OCI-M1 (cell line): ENCODE measurements at regions not wholly inside any gene's neighbourhood (a gene's known extent, or its start where the extent isn't known, plus 50 kb on each side); places are given as distances from the start of the nearest gene placed in this dataset.

Source experiments
- DNase-seq: peaks from one replicate; lab custom pipeline; 2025; lab: John Stamatoyannopoulos, UW

DNA sequence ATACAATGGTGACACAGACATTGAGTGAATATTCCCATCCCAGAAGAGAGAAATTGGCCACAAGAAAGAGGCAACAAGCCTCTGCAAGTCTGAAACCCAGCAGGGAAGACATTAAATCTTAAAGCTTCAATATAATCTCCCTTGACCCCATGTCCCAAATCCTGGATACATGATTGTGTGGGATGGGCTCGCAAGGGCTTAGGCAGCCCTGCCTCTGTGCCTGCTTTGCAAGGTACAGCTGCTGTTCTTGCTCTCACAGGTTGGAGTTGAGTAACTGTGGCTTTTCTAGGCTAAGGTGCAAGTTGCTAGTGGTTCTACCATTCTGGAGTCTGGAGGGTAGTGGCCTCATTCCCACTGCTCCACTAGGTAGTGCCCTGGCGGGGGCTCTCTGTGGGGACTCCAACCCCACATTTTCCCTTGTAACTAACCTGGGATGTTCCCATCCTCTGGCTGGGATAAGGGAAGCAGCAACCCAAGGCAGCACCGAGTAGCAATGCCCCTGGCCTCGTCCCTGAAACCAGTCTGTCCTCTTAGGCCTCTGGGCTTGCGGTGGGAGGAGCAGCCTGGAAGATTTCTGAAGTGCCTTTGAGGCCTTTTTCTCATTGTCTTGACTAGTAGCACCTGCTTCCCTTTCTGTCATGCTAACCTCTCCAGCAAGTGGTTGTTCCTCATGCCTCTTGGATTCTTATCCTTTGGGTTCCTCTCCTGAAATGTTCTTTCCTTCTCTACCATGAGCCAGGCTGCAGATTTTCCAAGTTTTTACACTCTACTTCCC is 90.0 kb downstream of the FAM174B start:
- DNase-seq, result no peak

DNA sequence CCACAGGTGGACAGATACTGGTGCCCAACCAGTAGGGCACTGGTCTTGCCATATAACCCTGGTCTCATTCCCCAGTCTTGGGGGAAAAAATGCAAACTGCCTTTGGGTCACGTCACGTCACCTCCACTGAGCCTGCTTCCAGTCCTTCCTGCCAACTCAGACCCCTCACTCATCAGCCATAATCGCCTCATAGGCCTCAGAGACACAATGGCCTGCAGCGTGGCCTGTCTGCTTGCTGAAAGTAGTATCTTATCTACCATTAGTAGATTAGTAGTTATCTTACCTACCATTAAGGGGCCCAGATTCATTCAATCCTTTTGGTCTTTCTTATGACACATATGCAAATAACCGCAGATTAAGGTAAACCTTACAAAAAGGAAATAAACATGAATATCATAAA is 93.8 kb downstream of the FAM174B start:
- no peak for DNase-seq

- no peak for DNase-seq
Observed at GRCh38 chr15:92553317-92553716, 102.3 kb downstream of the FAM174B start.

DNA sequence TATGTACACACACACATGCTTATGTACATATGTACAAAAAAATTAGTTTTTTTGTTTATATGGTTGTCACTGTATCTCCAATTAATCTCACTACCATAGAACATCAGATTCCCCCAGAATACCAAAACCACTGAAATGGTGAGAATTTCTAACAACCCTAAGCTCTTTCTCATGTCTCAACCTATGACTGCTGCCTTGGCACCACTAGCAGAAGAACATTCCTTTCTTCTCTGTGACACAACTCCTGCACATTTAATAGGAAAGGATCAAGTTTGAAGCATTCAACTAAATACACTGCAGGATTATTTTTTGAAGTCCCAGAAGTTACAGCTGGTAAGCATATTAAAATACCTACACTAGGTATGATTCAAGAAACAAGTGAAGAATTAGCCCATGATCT is 109.6 kb downstream of the FAM174B start:
- DNase-seq, result no peak

DNA sequence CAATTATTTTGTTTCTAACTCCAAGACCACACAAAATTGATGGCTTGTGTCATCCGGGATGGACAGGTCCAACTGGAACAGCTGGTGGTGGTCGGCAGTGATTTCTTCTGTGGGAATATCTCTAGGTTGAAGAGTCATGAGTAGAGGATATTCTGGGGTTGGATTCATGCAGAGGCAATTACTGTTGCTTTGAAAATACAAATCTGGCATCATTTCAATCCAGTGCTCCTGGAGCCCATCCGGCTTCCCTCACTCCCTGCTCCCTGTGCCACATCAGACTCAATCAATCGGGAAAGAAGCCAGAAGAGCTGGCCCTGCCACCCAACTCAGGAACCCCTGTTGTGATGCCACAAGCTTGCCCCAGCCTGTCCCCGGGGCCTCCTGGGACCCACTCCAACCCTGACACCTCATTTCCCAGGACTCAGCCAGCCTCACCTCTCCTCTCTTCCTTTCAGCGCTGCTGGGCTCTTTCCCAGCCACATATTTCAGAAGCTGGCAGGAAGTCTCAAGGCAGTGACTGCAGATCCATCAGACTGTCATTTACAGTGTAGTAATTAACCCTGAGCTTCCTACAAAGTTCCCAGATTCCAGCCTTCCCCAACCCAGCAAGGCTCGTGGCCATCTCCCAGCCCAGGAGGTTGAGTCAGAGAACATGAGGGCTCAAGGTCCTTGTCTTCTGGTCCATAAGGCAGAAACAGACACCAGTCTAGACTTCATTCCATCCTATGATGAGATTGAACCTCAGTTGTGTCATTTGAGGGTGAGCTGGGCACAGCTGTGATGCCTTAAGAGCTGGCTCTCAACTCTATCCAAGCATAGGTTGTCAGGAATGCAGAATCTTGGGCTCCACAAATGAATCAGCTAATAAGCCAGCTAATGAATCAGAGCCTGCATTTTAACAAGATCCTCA is 114.0 kb downstream of the FAM174B start:
- DNase-seq, result no peak

DNA sequence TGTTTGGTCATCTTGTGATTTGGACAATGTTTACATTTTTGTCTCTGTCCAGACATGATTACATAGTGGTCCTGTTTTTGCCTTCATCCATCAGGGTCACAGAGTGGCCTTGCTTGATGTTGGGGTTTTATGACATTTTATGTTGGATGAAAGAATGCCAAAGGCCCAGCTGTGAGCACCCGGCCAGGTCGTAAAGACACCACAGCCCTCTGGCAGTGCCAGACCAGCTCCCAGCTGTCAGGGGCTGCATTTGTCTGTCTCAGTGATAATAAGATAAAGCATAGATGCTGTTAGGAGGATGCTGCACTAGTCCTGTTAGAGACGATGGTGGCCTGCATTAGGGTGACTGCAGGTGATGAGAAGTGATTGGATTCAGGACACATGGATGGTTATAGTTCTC is 117.5 kb downstream of the FAM174B start:
- no peak for DNase-seq

GRCh38 chr15:92533298-92533697 is 122.3 kb downstream of the FAM174B start:
- no peak for DNase-seq

- DNase-seq, result no peak
Observed at GRCh38 chr15:92531406-92531805, 124.2 kb downstream of the FAM174B start.

- DNase-seq, result no peak
Observed at GRCh38 chr15:92528736-92529135, 126.8 kb downstream of the FAM174B start.

GRCh38 chr15:92527197-92527596 is 128.4 kb downstream of the FAM174B start:
- no peak for DNase-seq

DNA sequence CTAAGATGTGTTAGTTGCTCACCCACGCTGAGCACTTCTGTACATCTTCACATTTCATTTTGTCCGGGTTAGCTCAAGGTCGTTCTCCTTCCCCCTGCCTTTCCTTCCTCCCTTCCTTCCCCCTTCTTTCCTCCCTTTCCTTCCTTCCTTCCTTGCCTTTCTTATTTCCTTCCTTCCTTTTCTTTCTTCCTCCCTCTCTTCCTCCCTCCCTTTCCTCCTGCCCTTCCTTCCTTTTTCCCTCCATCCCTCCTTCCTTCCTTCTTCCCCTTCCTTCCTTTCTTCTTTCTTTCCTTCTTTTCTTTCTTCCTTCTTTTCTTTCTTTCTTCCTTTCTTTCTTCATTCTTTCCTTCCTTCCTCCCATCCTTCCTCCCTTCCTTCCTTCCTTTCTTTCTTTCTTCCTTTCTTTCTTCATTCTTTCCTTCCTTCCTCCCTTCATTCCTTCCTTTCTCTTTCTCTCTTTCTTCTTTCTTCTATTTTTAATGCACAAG is 129.8 kb downstream of the FAM174B start:
- no peak for DNase-seq

DNA sequence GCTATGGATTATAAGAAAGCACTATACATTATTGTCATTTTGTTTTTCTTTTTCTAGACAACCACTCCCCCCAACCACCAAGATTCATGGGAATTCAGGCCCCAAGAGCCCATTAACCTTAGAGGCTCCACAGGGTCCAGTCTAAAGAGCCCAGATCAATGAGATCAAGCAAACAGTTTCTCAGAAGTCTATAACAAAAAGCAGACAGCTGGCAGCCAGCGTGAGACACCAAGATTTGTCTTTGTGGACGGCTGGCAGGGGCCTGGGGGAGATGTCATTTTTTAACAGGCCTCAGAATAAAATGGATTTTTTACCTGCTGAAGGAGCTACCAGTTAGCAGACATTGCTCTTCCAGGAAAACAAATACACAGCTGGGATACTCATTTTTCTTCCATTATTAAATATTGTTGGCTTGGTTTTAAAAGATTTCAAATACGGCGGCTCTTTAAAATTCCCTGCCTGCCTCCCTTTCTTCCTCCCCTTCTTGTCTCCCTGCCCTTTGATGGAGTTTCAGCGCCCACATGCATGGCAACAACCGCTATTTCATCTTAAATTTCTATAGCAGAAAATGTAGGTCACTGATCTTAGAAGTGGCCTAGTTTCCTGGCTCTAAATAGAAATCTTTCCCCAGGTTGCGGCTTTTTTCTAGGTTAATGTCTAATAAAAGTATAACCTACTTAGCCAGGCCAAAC is 130.6 kb downstream of the FAM174B start:
- no peak for DNase-seq

GRCh38 chr15:92524161-92524560 is 130.5 kb downstream of the ST8SIA2 start:
- no peak for DNase-seq

DNA sequence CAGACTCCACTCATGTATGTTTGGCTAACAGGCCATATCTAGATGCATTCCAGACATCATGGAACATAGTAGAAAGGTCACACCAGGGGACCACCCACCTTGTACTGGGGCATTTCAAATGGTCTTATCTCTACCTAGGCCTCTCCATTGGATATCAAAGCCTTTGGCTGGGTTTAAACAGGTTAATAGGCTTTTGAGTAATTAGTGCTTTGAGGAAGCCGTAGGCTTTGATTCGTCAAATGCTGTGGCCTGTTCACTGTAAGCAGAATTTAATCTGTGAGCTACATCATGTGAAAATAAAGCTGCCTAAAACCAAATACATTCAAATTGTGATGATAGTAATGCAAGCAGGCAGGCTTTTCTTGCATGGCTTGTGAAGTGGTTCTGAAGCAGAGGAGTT is 129.5 kb downstream of the ST8SIA2 start:
- DNase-seq, result no peak

- peak; percentile 74 for DNase-seq
Observed at GRCh38 chr15:92521624-92522008, 127.9 kb downstream of the ST8SIA2 start.

- DNase-seq, result no peak
Observed at GRCh38 chr15:92520914-92521623, 127.4 kb downstream of the ST8SIA2 start.

GRCh38 chr15:92519709-92520108 is 126.0 kb downstream of the ST8SIA2 start:
- DNase-seq, result no peak
